K562 (cell line): ENCODE measurements at regions not wholly inside any gene's neighbourhood (a gene's known extent, or its start where the extent isn't known, plus 50 kb on each side); places are given as distances from the start of the nearest gene placed in this dataset.

Source experiments
- ATAC-seq: fragments of 200-7000 bp; cut with Tn5 transposase; 3 replicates; pipeline ENCODE4 v1.9.1; 2020; ENCODE audit warnings: moderate library complexity
- BruUV-seq: library from RNA; stranded (reverse); fragments of 400-500 nt; replicated peaks from 2 replicates; lab custom pipeline; 2021; lab: Mats Ljungman, UMichigan
- CTCF ChIA-PET: fragments of 300-600 bp; formaldehyde crosslinking; extraction: SDS; loops from one replicate; lab custom pipeline; 2021; ENCODE audit warnings: low intra/inter-chr PET ratio; lab: Yijun Ruan, JAX
- POLR2A ChIA-PET: fragments of 300-600, 350-650 bp; sonication (Branson Sonifier 250); formaldehyde crosslinking; extraction: SDS; loops from one replicate; lab custom pipeline; 2021; ENCODE audit warnings: antibody characterized with exemption, inconsistent platforms; lab: Yijun Ruan, JAX
- DNase-seq, 4 experiments: peaks; one replicate each; pipeline versions ENCODE4 v3.0.0 to v3.0.0-alpha.2; 2011 to 2018; ENCODE audit warnings: low spot score in 3 of 4, mixed read lengths in 3 of 4; ENCODE audit errors: extremely low read depth in 1 of 4
- FAIRE-seq: peaks from 2 replicates; lab custom pipeline; 2011; peaks lifted over from hg19 to GRCh38; lab: Jason Lieb, UNC
- H2AFZ ChIP-seq: 2 replicates; pipeline ENCODE4 v1.6.0; 2011; ENCODE audit warnings: low read depth, low read length, control low read depth, inconsistent platforms
- H3K27ac ChIP-seq: fragments of 200-600 bp; 3 replicates; pipeline ENCODE4 v1.8.0; 2011; ENCODE audit warnings: low read depth, mild to moderate bottlenecking, control low read depth, inconsistent platforms, low read length, moderate library complexity, mixed read lengths; ENCODE audit errors: extremely low read depth
- H3K27me3 ChIP-seq, 2 experiments: fragments of 300-600 bp in 1 of 2; 2 replicates in 1 of 2; 3 replicates in 1 of 2; pipeline versions ENCODE4 v1.6.0 to v1.8.0; 2011; ENCODE audit warnings: inconsistent platforms in 2 of 2, low read length in 2 of 2, mild to moderate bottlenecking in 1 of 2, mixed read lengths in 1 of 2, moderate library complexity in 1 of 2; ENCODE audit not compliant: control insufficient read depth in 2 of 2, insufficient read depth in 2 of 2
- H3K36me3 ChIP-seq: fragments of 300-600 bp; 3 replicates; pipeline ENCODE4 v1.8.0; 2011; ENCODE audit warnings: mild to moderate bottlenecking, low read length, inconsistent platforms; ENCODE audit not compliant: control insufficient read depth, insufficient read depth
- H3K4me1 ChIP-seq, 2 experiments: fragments of 200-600 bp in 1 of 2; replicated peaks in 1 of 2; 2 replicates in 1 of 2; 3 replicates in 1 of 2; pipeline versions ENCODE4 v1.5.1 to v1.8.0; 2011; ENCODE audit warnings: inconsistent platforms in 2 of 2, low read length in 2 of 2, mild to moderate bottlenecking in 1 of 2, mixed read lengths in 1 of 2, moderate library complexity in 1 of 2; ENCODE audit not compliant: control insufficient read depth in 2 of 2, insufficient read depth in 2 of 2
- H3K4me2 ChIP-seq: 2 replicates; pipeline ENCODE4 v1.6.1; 2011; ENCODE audit warnings: low read length, control low read depth, inconsistent platforms, mixed read lengths; ENCODE audit not compliant: insufficient read depth
- H3K4me3 ChIP-seq: fragments of 200-600 bp; sonication (generic), shearing (Covaris generic); 2 replicates; pipeline ENCODE4 v1.5.1; 2016; ENCODE audit warnings: control low read depth, inconsistent platforms
- H3K79me2 ChIP-seq: fragments of 200-600 bp; 3 replicates; pipeline ENCODE4 v1.8.0; 2011; ENCODE audit warnings: low read length, inconsistent platforms; ENCODE audit not compliant: control insufficient read depth, insufficient read depth
- H3K9ac ChIP-seq, 2 experiments: 2 replicates each; pipeline versions ENCODE4 v1.6.0 to v1.6.1; 2011; ENCODE audit warnings: low read depth in 2 of 2, low read length in 2 of 2, control low read depth in 1 of 2, inconsistent platforms in 1 of 2, mild to moderate bottlenecking in 1 of 2, mixed read lengths in 1 of 2; ENCODE audit not compliant: insufficient read depth in 1 of 2
- H3K9me1 ChIP-seq: one replicate; pipeline ENCODE4 v1.6.0; 2011; ENCODE audit warnings: inconsistent platforms, mild to moderate bottlenecking, low read length, moderate library complexity; ENCODE audit not compliant: control insufficient read depth, insufficient read depth
- H3K9me3 ChIP-seq: replicated peaks from 2 replicates; pipeline ENCODE4 v1.5.1; 2011; ENCODE audit warnings: low read depth, low read length, inconsistent platforms; ENCODE audit not compliant: control insufficient read depth, insufficient read depth
- H4K20me1 ChIP-seq: replicated peaks from 2 replicates; pipeline ENCODE4 v1.6.1; 2011; ENCODE audit warnings: low read length, inconsistent platforms, mixed read lengths; ENCODE audit not compliant: control insufficient read depth, insufficient read depth
- ETS2 ChIP-seq: IDR thresholded peaks from 2 replicates; pipeline ENCODE4 v1.6.1; 2016; ENCODE audit warnings: borderline replicate concordance, missing genetic modification characterization, mild to moderate bottlenecking, moderate library complexity, missing compliant biosample characterization; ENCODE audit not compliant: poor library complexity, severe bottlenecking
- HNRNPUL1 ChIP-seq: fragments of 200-400 bp; formaldehyde crosslinking; IDR thresholded peaks from 2 replicates; pipeline ENCODE4 v1.6.1; 2017; ENCODE audit warnings: low read length
- JUND ChIP-seq, 2 experiments: IDR thresholded peaks; 2 replicates in 1 of 2; 3 replicates in 1 of 2; pipeline ENCODE4 v1.6.1; 2011; ENCODE audit warnings: borderline replicate concordance in 2 of 2, low read depth in 2 of 2, low read length in 2 of 2, improper control_type of control experiment in 1 of 2, missing biosample characterization in 1 of 2, missing genetic modification characterization in 1 of 2, missing genetic modification reagents in 1 of 2
- KDM4B ChIP-seq, 2 experiments: fragments of 450-650 bp in 1 of 2; sonication (generic) in 1 of 2; IDR thresholded peaks; 2 replicates each; pipeline ENCODE4 v1.6.1; 2016 to 2017; ENCODE audit warnings: borderline replicate concordance in 2 of 2, antibody characterized with exemption in 1 of 2, low read depth in 1 of 2, mild to moderate bottlenecking in 1 of 2
- MAFK ChIP-seq: IDR thresholded peaks from 2 replicates; pipeline ENCODE4 v1.6.1; 2011; ENCODE audit warnings: low read length, improper control_type of control experiment
- MED1 ChIP-seq: sonication (generic); formaldehyde crosslinking; IDR thresholded peaks from 2 replicates; pipeline ENCODE4 v1.8.1; 2023; ENCODE audit warnings: missing genetic modification reagents, borderline replicate concordance
- MEF2D ChIP-seq: conservative IDR thresholded peaks from 2 replicates; pipeline ENCODE4 v1.6.1; 2016; ENCODE audit warnings: low read depth, missing genetic modification characterization, missing compliant biosample characterization
- PHF21A ChIP-seq: fragments of 450-650 bp; IDR thresholded peaks from 2 replicates; pipeline ENCODE4 v1.6.1; 2017; ENCODE audit warnings: low read depth, borderline replicate concordance
- PRMT5 ChIP-seq: sonication (generic); formaldehyde crosslinking; IDR thresholded peaks from 2 replicates; pipeline ENCODE4 v1.5.0; 2020; ENCODE audit warnings: missing genetic modification reagents
- PURB ChIP-seq: sonication (generic); formaldehyde crosslinking; IDR thresholded peaks from 2 replicates; pipeline ENCODE4 v1.9.0; 2021; ENCODE audit warnings: low read depth, mild to moderate bottlenecking, missing genetic modification reagents
- RBM25 ChIP-seq: fragments of 200-400 bp; formaldehyde crosslinking; IDR thresholded peaks from 2 replicates; pipeline ENCODE4 v1.6.1; 2018; ENCODE audit warnings: low read length, low read depth, moderate library complexity; ENCODE audit not compliant: severe bottlenecking
- SMAD4 ChIP-seq: fragments of 250-450 bp; sonication (Bioruptor Pico); conservative IDR thresholded peaks from 2 replicates; pipeline ENCODE4 v1.8.0; 2021; ENCODE audit warnings: inconsistent platforms, mild to moderate bottlenecking, moderate library complexity
- SP2 ChIP-seq: IDR thresholded peaks from 2 replicates; pipeline ENCODE4 v1.6.1; 2011; ENCODE audit warnings: mild to moderate bottlenecking, low read depth, low read length, moderate library complexity; ENCODE audit not compliant: poor library complexity, severe bottlenecking; ENCODE audit errors: extremely low read depth
- SRSF7 ChIP-seq: fragments of 200-400 bp; formaldehyde crosslinking; optimal IDR thresholded peaks from 2 replicates; pipeline ENCODE3; 2017; ENCODE audit warnings: mild to moderate bottlenecking, low read depth, low read length
- TFAM ChIP-seq: fragments of 250-450 bp; sonication (Bioruptor Pico); conservative IDR thresholded peaks from 2 replicates; pipeline ENCODE4 v1.5.0; 2021; ENCODE audit warnings: mild to moderate bottlenecking, moderate library complexity
- ZFP36 ChIP-seq: fragments of 150-350 bp; IDR thresholded peaks from 2 replicates; pipeline ENCODE4 v1.6.1; 2018; ENCODE audit warnings: low read length, low read depth; ENCODE audit not compliant: partially characterized antibody
- ZFX ChIP-seq: sonication (generic); formaldehyde crosslinking; IDR thresholded peaks from 2 replicates; pipeline ENCODE4 v1.8.0; 2022; ENCODE audit warnings: mild to moderate bottlenecking, missing genetic modification reagents, moderate library complexity
- ZNF134 ChIP-seq: fragments of 250-450 bp; sonication (Bioruptor Pico); conservative IDR thresholded peaks from 2 replicates; pipeline ENCODE4 v1.4.0; 2020
- ZNF146 ChIP-seq: IDR thresholded peaks from one replicate; pipeline ENCODE4 v1.6.1; 2018; ENCODE audit warnings: missing compliant biosample characterization; ENCODE audit not compliant: unreplicated experiment
- ZNF583 ChIP-seq: fragments of 250-450 bp; sonication (Bioruptor Pico); IDR thresholded peaks from 2 replicates; pipeline ENCODE4 v1.4.0; 2020
- in situ Hi-C: fragments of 300-500 bp; cut with MboI; formaldehyde crosslinking; loops from 4 replicates; pipeline ENCODE4 v1.15.0; 2018; ENCODE audit warnings: inconsistent platforms, mixed read lengths
- intact Hi-C: fragments of 100-400 bp; cut with micrococcal nuclease; formaldehyde crosslinking; loops from 2 replicates; pipeline ENCODE4 v1.14.2; 2022

- Histone ChIP-seq H3K27me3 (no peaks in the 10 kb centered on the region), H3K4me2 (no peak overlapping the region), H3K4me3 (no peak overlapping the region), H3K4me1 (no peaks in the 10 kb centered on the region), H3K27ac (no peak overlapping the region), H3K79me2 (no peaks in the 10 kb centered on the region), H2AFZ (no peak overlapping the region), H3K9me1 (no peaks in the 10 kb centered on the region), H3K36me3 (no peaks in the 10 kb centered on the region), H3K9me3 (no peaks in the 10 kb centered on the region), H3K9ac (no peak overlapping the region), H4K20me1 (no peaks in the 10 kb centered on the region)
- no peak for TF ChIP-seq RBM25
- no peak for TF ChIP-seq SMAD4
- no peak for TF ChIP-seq PRMT5
- TF ChIP-seq SP2, result no peak
- no peak for TF ChIP-seq MEF2D (tag)
- TF ChIP-seq PURB (CRISPR knock-in tag), result no peak
- TF ChIP-seq ZFP36, result no peak
- no peak for TF ChIP-seq ZNF134
- no peak for TF ChIP-seq ETS2
- no peak for TF ChIP-seq PHF21A
- no peak for TF ChIP-seq ZFX (CRISPR knock-in tag)
- no peak for TF ChIP-seq ZNF583
- no peak for TF ChIP-seq HNRNPUL1
- no peak for TF ChIP-seq MAFK
- no peak for TF ChIP-seq JUND (IDR thresholded peaks at IDR 0.05; ENCODE audit: borderline replicate concordance, low read depth, low read length)
- TF ChIP-seq JUND (tag; IDR thresholded peaks at IDR 0.05; ENCODE audit: borderline replicate concordance, low read depth, low read length), result no peak
- no peak for TF ChIP-seq SRSF7
- TF ChIP-seq ZNF146, result no peak
- TF ChIP-seq KDM4B (IDR thresholded peaks at IDR 0.05; ENCODE audit: borderline replicate concordance in 2 of 2, low read depth in 1 of 2), result no peak
- TF ChIP-seq TFAM (CRISPR knock-in tag), result no peak
- no peak for TF ChIP-seq MED1
- DNase-seq, result no peak
- ATAC-seq, result no peak
- intact Hi-C loops (no loop called here), in situ Hi-C loops (no loop called here)
- CTCF ChIA-PET, result no interaction called here
- POLR2A ChIA-PET, result no interaction called here
- BruUV-seq, result no TSS peak
- FAIRE-seq, result no peak
Measured at GRCh38 chr5:25029004-25029403, 384.2 kb upstream of the CDH10 start.
